ENCODE measurements at regions not wholly inside any gene's neighbourhood (a gene's known extent, or its start where the extent isn't known, plus 50 kb on each side); places are given as distances from the start of the nearest gene placed in this dataset.

GRCh38 chr6:160933256-160933655, 58.3 kb upstream of the MAP3K4 start:
- in situ Hi-C loops (cut with HindIII; ENCODE audit: low pct_unique_long_range_greater_than_20kb, low sequenced_read_pairs), result no loop called here

GRCh38 chr6:160934157-160934556, 57.4 kb upstream of the MAP3K4 start:
- in situ Hi-C loops (cut with HindIII; ENCODE audit: low pct_unique_long_range_greater_than_20kb, low sequenced_read_pairs), result no loop called here
- DNase-seq (ENCODE audit: low read depth, low spot score), result no peak

More at GRCh38 chr6:160933256-160933655, 58.3 kb upstream of the MAP3K4 start:
- DNase-seq (ENCODE audit: low read depth, low spot score), result no peak

- in situ Hi-C loops (cut with HindIII; ENCODE audit: low pct_unique_long_range_greater_than_20kb, low sequenced_read_pairs), result no loop called here
- DNase-seq (ENCODE audit: low read depth, low spot score), result no peak
Observed at GRCh38 chr6:160940197-160940596, 51.4 kb upstream of the MAP3K4 start.

Measured in SK-MEL-5 (cell line).